RCC 7860 (cell line): ENCODE measurements at regions not wholly inside any gene's neighbourhood (a gene's known extent, or its start where the extent isn't known, plus 50 kb on each side); places are given as distances from the start of the nearest gene placed in this dataset.

Experiments used
- DNase-seq: peaks from one replicate; pipeline ENCODE4 v3.0.0-alpha.2; 2015; ENCODE audit warnings: low spot score
- FAIRE-seq: peaks from 2 replicates; lab custom pipeline; 2012; peaks lifted over from hg19 to GRCh38; lab: Jason Lieb, UNC

GRCh38 chr10:116792817-116793216 is 50.5 kb upstream of the HSPA12A start:
- no peak for FAIRE-seq
- no peak for DNase-seq

GRCh38 chr10:116796469-116796868 is 52.8 kb upstream of the ENO4 start:
- no peak for DNase-seq
- FAIRE-seq = no peak

GRCh38 chr10:116796910-116797513 is 52.3 kb upstream of the ENO4 start:
- FAIRE-seq (no peak), DNase-seq (peak; percentile 46)

- no peak for DNase-seq
- no peak for FAIRE-seq
Measured at GRCh38 chr10:116798859-116799258, 50.4 kb upstream of the ENO4 start.
